HG02763 (cell line): ENCODE measurements at regions not wholly inside any gene's neighbourhood (a gene's known extent, or its start where the extent isn't known, plus 50 kb on each side); places are given as distances from the start of the nearest gene placed in this dataset.

ENCODE experiments used
- ATAC-seq: cut with Tn5 transposase; IDR thresholded peaks from one replicate; pipeline ENCODE4 v1.9.1; 2021; ENCODE audit warnings: mild to moderate bottlenecking, moderate library complexity; ENCODE audit not compliant: unreplicated experiment

DNA sequence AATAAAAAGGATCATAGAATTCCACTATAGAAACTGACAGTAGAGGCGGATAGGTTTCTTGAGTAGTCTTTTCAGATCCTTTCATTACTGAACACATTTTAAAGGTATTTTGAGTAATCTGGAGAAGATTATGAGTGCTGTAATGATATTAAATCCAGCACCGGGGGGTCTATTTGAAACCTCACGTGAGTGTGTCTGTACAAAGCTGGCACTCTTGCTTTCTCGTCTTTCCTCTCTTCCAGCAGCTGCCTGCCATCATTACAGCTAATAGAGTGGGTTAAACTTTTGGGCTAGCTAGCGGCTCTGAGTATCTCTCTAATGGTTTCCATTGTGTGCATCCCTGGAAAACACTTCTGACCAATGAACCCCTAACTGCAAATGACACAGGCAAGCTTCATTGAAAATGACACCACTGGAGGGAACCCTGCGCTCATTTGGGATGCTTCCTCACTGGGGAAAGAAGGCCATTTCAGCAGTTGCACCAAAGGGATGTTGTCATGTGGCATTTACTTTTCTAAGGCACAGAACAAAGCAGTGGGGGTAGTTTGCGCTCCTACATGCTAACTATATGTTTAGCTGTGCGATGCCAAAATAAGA lies 101.0 kb downstream of the HRH4 start:
- no peak for ATAC-seq

DNA sequence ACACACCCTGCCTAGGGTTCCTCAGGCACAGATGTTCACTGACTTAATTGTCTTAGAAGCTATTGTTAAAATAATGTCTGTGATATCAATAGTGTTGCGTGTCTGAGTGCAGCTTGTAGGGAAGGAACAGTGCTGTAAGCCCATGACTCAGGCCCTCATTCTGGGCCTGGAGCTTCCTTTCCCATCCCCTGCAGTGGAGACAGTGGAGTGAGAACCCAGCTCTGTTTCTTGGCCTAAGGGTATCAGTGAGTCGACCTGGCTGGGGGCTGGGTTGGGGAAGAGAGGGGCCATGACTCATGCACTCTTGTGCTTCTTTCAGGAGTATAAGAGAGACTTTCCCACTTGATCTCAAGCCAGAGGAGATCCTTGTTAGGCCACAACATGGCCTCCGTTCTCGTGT lies 106.8 kb downstream of the HRH4 start:
- ATAC-seq: no peak

DNA sequence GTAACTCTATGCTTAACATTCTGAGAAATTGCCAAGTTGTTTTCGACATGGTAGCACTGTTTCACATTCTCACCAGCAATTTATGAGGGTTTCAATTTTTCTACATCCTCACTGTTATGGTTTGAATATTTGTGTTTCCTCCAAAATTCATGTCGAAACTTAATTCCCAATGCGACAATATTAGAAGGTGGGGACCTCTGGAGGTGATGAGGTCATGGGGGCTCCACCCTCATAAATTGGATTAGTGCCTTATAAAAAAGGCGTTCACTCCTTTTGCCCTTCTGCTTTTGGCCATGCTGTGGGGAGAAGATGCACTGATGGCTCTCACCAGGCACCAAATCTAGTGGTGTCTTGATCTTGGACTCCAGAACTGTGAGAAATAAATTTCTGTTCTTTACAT lies 110.3 kb downstream of the HRH4 start:
- ATAC-seq: no peak

DNA sequence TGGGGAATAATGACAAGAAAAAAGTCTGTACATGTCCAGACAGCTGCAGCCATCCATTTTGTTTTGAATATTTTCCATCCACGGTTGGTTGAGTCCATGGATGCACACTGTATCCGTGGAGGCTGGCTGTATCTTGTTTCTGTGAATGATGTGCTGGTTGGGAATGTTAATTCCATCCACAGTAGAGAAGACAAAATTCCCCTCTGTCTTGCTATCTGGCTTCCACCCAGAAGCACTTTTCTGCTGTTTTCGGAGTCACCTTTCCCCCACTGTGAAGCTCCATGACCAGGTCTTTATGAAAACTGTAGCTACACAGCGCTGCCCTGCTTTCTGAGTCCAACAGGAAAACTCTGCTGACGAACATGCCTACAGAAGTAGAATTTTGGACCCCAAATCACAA lies 122.3 kb downstream of the HRH4 start:
- ATAC-seq: no peak

DNA sequence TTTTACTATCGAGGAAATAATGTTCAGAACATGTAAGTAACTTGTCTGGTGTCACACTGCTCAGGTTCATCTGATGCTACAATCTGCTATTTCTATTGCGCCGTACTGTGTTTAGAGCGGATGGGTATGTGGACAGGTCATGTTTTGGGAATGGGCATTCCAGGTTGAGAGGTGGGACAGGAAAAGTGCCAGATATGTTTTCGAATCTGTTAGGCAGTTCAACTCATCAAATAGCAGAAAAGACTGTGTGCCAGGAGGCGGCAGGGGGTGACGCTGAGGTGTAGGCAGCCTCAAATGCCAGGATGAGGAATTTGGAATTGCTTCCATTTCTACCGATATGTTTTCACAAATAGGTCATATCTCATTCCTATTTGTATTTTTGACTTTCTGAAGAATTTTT lies 123.8 kb downstream of the HRH4 start:
- ATAC-seq: no peak

DNA sequence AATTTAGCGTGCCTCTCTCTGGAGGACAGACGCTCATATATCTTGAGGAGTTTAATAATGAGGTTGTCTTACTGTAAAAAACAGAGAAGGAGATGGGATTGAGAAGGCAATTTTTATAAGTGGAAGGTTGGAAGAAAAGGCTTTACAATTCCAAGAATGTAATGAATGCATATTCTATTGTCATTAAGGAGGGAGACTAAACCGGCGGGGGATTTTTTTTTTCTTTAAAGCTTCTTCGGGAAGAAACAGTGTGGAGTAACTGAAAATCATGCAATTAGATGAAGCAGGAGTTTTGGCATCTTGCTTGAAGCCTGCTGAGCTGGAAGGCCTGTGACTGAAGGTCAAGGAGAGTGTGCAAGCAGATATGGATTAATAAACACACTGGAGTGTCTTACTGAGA lies 124.4 kb downstream of the HRH4 start:
- ATAC-seq: no peak

DNA sequence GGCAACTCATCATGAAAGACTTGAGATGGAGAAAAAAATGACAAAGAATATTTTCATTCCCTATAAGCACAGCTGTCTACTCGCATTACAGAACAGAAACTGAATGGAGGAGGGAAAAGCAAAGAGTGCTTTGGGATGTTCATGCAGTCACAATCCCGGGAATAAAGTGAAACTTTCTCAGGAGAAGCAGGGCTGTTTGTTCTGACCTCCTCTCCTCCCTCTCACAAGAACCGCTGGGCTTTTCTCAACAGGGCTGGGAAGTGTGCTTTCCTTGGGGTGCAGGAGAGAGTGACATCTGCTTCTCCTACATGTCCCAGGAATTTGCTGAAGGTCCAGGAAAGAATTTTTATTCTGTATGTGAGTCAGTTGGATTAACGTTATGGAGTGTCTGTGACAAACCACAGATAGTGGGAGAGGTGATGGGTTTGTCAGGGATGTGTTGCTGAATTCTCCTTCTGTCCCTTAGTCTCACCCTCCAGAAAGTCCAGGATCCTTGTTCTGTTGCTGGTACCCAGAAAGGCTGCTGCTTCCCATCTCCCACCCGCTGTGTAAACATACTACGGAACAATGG lies 125.6 kb downstream of the HRH4 start:
- no peak for ATAC-seq

DNA sequence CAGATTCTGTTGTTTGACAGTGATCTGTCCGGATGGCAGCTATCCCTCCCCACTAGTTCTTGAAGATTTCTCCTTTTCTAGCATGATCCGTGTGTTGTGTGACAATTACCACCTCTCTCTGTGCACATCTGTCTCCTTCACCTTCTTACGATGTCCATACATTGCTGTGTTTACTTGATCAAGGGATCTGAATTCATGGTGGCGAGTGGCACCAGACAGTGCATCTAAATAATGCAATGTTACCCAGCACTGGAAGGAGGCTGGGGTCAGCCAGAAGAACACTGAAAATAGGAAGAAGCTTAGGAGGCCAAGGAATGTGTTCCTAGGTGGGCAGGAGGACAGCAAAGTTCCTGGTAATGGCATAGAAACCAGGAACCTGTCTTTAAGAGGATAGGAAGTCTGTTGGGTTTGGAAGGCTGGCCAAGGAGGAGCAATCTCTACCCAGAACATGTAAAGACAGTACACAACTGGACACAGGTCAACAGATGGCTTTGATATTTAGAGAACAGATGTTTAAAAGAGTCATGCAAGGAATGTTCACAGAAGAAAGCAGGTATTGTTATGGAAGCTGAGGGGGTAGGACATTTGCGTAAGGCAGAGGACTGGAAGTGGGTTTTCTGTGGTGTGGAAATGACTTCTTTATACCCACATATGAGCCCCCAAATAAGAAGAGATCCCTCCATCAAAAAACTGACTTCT lies 126.4 kb downstream of the HRH4 start:
- ATAC-seq: no peak

DNA sequence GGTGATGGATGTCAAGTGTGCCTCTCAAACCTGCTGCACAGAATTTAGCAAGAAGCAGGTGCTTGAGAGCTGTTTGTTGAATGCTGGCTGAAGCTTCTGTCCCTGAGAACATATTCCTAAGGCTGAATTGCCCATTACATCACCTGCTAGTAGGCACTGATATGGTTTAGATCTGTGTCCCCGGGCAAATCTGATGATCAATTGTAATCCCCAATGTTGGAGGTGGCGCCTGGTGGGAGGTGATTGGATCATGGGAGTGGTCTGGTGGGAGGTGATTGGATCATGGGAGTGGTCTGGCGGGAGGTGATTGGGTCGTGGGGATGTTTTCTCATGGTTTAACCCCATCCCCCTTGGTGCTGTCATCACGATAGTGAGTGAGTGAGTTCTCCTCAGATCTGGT lies 128.0 kb downstream of the HRH4 start:
- ATAC-seq: no peak

DNA sequence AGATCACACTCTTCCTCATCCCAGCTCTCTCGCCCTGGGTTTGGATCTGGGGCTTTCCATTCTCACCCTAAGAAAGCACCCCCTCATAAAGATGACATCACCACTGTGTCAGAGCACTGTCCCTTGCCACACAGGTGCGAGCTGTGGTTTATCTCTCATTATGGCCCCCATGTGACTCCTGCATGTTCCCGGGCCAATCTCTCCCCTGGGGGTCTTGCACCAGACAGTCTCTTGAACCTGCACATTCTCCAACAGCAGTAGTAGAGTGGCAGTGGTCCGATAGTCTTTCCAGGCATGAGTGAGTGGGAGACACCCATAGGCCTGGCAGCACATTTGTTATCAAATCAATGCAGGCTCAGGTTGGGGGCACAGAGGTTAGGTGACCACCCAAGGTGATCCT lies 130.5 kb downstream of the HRH4 start:
- no peak for ATAC-seq

DNA sequence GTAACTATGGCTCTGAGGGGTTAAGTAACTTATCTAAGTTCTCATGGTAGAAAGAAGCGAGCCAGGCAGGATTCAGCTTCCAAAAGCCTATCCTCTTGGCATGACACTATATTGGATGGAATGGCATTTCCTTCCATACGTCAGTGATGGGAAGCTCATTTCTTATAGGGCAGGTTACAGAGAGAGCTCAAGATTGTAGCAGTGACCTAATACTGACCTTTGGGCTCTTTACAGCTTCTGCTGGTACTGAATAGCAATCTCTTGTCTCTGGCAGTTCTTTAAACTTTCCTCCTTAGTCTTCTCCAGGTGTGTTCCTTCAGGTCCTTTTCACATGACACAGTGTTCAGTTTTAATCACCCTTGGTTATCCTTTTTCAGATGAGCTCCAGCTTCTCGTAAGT lies 133.0 kb downstream of the HRH4 start:
- ATAC-seq: no peak

DNA sequence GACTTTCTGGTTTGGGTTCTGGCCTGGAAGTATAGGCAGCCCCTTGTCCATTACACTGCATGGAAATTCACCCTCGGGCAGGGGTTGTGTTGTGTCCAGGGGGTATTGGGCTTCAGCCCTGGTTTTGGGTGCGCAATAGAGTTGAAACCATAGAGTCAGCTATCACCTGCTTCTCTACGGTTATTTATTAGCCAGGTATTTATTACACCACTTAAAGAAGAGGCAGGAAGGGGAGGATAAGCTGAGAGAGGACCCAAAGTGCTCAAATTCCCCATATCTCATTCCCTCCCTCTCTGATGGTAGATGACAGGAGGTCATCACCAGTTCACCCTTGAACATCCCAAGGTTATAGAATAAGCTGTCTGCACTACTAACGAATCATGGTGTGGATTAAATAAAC lies 133.4 kb downstream of the HRH4 start:
- ATAC-seq: no peak

DNA sequence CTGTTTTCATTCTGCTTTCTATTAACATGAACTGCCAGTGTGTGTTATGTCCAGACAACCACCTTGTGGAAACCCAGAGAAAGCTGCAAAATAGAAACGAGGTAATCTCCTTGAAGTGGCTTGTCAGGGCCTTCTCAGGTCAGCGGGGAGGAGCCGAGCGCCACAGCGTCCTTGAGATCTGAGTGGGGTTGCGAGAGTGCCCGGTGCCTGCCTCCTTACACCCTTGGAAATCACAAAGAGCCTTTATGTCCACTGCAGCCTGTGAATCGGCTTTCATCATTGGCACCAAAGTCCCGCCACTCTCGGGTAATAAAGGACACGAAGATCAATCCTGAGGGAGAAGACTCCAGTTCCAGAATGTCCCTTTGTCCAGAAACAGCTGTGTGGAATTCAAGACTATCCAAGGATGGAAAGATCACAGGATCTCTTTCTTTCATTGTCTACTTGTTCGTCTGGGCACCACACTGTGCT lies 135.2 kb downstream of the HRH4 start:
- no peak for ATAC-seq

DNA sequence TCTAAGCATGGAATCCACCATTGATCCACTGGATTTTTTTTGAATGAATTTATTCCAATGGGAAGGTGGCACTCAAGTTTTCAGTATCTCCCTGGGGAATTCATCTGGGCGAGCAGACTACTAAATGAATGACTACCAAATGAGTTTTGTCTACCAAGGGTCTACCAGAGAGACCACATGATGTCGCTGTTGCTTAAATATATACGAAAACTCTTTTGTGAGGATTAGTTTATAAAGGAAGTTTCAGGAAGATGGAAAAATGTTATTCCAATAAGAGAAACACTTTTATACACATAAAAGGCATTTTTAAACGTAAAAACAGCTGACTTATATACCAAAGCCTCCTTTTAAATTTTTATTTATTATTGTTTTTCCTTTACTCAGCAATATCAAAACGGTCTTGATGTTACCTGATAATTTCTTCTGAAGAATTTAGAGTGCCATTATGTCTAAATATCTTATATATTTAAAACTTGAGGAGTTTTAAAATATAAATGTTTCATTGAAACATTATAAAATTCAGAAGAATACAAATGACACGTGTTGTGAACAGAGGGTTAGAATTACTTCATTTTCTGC lies 139.7 kb downstream of the HRH4 start:
- no peak for ATAC-seq

DNA sequence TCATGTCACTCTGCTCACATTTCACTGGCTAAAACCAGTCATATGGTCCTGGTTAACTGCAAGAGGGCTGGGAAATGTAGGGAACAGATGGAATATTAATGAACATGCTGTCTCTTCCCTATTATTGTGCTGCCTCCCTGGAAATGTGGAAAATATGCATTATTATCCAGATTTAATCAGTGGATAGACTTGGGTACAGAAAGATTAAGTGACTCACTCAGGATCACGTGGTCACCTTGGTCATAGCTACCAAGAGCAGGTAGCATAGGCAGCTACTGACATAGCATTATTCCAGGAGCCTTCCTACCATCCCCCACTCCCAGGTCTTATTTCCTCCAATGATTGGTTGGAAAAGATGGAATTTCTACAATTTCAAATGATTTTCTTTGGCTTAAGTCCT lies 141.1 kb downstream of the HRH4 start:
- ATAC-seq: no peak

DNA sequence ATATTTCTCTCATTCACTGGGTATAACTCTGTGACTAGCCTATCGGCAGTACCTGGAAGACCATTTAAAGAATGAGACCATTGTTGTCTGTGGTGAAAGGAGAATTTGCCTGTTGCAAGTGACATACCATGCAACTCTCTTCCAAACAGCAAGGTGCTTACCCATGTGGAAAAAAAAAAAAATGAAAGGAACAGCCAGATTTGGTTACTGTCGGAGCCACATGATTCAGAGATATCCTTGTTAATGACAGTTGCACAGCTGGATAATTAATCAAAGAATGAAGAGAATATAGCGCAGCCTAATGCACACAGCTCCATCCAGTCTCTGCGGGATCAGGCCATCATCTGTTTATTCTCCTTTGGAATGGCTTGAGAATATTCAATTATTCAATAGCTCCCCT lies 141.8 kb downstream of the HRH4 start:
- no peak for ATAC-seq

DNA sequence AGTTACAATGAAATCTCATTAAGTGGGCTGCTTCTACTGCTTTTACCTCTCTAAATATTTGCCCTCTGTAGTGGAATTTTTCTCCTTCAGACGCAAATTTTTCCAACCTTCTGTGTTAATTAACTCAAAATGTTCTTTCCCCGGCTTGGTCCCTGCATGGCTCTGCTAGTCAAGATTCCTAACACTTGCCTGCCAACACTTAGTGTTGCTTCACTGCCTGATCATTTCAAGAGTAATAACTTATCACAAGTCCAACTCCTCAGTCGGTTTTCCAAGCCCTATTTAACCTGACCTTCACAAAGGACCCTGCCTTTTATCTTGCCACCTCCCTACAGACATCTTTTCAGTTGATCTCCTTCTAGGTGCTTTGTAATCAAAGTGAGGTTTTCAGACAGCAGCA lies 142.7 kb downstream of the HRH4 start:
- no peak for ATAC-seq

DNA sequence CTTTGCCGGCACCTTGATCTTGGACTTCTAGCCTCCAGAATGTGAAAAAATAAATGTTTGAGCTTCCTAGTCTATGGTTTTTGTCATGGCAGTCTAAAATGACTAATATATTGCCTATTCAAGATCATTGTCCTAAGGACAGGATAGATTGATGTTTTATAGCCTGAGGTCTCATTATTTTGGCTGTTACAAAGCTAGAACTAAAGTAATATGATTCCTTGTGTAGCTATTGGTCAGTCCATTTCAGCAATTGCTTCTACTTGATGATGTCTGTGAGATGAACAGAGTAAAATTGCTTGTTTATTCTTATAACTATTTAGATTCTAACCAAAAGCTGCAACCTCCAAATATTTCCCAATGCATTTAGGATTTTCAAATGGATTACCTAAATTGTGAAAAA lies 145.0 kb downstream of the HRH4 start:
- no peak for ATAC-seq

DNA sequence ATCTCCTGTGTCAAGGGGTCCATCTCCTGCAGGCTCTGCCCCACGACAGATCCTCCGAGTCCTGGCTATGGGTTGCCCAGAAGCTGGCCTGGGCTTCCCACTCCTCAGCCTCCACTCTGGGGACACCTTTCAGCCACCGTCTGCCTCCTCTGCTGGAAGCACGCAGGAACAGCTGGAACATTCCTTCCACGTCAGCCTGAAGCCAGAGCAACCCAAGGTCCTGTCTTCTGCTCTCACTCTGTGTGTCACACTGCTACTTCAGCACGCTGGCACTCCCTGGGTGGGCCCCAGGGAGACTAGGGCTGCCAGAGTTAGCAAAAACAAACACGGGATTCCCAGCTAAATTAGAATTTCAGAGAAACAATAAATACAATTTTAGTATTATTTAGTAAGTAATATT lies 148.8 kb downstream of the HRH4 start:
- no peak for ATAC-seq

DNA sequence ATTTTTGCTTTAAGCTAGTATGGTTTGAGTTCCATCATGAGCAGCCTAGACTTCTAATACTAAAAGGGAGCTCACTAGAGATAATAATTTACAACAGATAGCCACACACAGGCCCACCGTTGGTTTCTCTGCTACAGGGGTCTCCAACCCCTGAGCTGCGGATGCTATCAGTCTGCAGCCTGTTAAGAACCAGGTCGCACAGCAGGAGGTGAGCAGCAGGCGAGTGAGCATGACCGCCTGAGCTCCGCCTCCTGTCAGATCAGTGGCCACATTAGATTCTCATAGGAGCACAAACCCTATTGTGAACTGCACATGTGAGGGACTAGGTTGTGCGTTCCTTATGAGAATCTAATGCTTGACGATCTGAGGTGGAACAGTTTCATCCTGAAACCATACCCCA lies 150.6 kb downstream of the HRH4 start:
- ATAC-seq: no peak

DNA sequence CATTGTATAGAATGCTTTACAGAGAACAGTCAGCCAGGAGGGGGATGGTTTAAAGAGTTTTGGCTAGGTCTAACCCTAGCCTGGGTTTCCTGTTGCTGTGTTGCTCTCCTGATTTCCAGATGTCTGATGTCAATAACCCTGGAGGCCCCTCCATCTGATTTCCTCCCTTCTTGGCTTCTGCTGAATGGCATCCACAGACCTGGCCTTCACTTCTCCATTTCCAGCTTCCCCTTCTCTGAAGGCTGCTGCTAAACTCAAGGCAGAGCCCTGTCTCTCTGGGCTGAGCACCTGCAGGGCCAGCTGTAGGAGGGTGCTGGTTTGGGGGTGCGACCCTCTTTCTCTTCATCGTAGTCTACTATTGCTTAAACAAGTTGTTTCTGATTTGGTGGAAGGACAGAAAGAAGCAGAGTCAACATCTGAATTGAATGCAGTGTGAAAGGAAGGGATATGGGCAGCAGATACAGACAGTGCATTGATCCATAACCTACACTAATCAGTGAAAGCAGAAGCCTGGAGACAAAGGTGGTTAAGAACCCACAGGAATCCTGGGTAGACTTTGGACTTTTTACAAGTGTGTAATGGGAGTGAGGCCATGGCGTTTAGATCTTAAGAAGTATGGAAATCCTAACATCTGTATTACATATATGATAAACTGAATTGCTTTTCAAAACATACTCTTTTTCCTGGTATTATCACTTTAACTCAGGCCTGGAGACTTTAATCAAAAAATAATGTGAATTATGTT lies 153.6 kb downstream of the HRH4 start:
- ATAC-seq: no peak

DNA sequence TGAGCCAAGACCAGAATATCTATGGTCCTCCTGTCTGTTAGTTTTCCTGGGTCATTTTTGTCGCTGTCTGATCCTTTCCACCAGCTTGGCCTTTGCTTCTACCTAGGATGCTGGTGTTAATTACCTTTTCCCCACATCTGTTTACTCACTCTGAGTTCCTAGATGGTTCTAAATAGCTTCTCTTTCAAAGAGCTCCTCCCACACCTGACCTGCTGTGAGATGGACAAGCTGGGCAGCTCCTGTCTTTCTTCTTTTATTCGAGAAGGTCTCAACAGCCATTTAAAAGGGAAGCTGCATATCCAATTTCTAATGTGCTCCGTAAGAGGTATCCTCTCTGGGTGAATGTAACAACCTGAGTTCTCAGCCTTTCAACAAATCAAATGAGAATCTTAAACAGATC lies 156.2 kb downstream of the HRH4 start:
- ATAC-seq: no peak
